Fibroblast of the aortic adventitia (primary cell): ENCODE measurements at regions not wholly inside any gene's neighbourhood (a gene's known extent, or its start where the extent isn't known, plus 50 kb on each side); places are given as distances from the start of the nearest gene placed in this dataset.

Source experiments
- DNase-seq: peaks from one replicate; pipeline ENCODE4 v3.0.0-alpha.2; 2010; ENCODE audit warnings: low read depth
- H3K4me3 ChIP-seq: 2 replicates; pipeline ENCODE4 v1.5.1; 2011; ENCODE audit warnings: low read depth, mild to moderate bottlenecking, control low read depth, low read length, moderate library complexity
- TF ChIP-seq, protein P1 (sequence below): IDR thresholded peaks from 2 replicates; pipeline ENCODE4 v1.5.1; 2011; ENCODE audit warnings: mild to moderate bottlenecking, low read length, control low read depth, inconsistent platforms; ENCODE audit not compliant: insufficient read depth

DNA sequence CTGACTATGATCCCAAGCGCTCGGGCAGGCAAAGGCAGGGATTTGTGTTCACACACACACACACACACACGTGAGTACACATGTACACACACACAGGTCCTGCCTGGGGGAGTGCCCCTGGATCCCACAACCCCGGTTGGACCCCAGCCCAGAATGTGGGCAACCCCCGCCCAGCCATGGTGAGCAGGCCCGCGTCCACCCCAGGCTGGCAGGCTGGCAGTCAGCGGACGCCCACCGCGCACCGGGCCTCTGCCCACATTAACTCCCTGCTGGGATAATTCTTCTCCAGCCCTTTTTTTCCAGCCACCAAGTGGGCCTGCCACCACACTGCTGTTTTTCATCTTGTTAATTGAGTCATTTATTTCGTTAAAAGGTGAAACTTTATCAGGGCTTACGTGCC is 256.2 kb downstream of the BCL11B start:
- TF ChIP-seq, protein P1, sequence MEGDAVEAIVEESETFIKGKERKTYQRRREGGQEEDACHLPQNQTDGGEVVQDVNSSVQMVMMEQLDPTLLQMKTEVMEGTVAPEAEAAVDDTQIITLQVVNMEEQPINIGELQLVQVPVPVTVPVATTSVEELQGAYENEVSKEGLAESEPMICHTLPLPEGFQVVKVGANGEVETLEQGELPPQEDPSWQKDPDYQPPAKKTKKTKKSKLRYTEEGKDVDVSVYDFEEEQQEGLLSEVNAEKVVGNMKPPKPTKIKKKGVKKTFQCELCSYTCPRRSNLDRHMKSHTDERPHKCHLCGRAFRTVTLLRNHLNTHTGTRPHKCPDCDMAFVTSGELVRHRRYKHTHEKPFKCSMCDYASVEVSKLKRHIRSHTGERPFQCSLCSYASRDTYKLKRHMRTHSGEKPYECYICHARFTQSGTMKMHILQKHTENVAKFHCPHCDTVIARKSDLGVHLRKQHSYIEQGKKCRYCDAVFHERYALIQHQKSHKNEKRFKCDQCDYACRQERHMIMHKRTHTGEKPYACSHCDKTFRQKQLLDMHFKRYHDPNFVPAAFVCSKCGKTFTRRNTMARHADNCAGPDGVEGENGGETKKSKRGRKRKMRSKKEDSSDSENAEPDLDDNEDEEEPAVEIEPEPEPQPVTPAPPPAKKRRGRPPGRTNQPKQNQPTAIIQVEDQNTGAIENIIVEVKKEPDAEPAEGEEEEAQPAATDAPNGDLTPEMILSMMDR, result no peak
- H3K4me3 ChIP-seq, result no peak overlapping the region
- no peak for DNase-seq

GRCh38 chr14:99023371-99023770 is 248.6 kb downstream of the BCL11B start:
- H3K4me3 ChIP-seq, result no peak overlapping the region
- no peak for DNase-seq
- TF ChIP-seq, protein P1, result no peak

- no peak overlapping the region for H3K4me3 ChIP-seq
- DNase-seq, result no peak
- TF ChIP-seq, protein P1, result no peak
Measured at GRCh38 chr14:99024926-99025325, 247.1 kb downstream of the BCL11B start.

GRCh38 chr14:99025418-99025817 is 246.6 kb downstream of the BCL11B start:
- no peak overlapping the region for H3K4me3 ChIP-seq
- no peak for DNase-seq
- TF ChIP-seq, protein P1, result no peak

DNA sequence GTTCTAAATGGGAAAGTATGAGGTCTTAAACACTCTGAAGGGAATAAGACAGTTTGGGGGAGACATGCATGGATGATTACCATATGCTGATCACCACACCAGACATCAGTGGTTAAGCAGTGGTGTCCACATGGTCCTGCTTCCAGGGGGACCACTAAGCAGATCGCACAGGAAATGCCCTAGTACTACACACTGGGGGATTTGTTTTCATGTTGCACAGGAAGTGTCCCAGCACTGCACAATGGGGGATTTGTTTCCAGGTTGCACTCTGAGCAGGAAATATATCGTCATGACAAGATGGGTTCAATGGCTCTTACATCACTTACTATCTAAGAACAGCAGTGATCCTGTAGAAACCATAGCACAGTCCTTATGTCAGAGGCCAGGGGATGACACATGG is 245.5 kb downstream of the BCL11B start:
- no peak overlapping the region for H3K4me3 ChIP-seq
- TF ChIP-seq, protein P1, result no peak
- no peak for DNase-seq

GRCh38 chr14:99028041-99028440 is 244.0 kb downstream of the BCL11B start:
- H3K4me3 ChIP-seq, result no peak overlapping the region
- no peak for DNase-seq
- TF ChIP-seq, protein P1, result no peak

DNA sequence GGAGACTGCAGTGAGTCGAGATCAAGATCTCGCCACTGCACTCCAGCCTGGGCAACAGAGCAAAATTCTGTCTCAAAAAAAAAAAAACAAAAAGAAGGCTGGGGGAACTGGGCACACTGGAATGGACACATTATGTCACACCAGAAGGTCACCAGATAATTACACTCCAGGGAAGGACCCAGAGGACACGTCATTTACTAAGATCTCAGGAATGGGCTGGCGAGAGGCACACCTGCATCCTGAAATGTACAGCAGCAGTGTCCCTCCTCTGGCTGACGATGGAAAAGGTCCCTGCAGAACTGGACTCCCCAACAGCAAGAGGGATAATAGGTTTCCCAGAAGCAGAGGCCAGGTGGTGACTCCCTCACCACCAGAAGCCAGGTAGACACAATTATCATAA is 243.5 kb downstream of the BCL11B start:
- H3K4me3 ChIP-seq, result no peak overlapping the region
- DNase-seq, result no peak
- TF ChIP-seq, protein P1, result no peak
